Activated CD4-positive, alpha-beta memory T cell treated with anti-CD3 and anti-CD28 coated beads for 36 hours (primary cell): ENCODE measurements at regions not wholly inside any gene's neighbourhood (a gene's known extent, or its start where the extent isn't known, plus 50 kb on each side); places are given as distances from the start of the nearest gene placed in this dataset.

ENCODE experiments used
- CTCF ChIA-PET: fragments of 350-600 bp; sonication (Branson Sonifier 250); formaldehyde crosslinking; loops from one replicate; lab custom pipeline; 2021; ENCODE audit warnings: antibody characterized with exemption, inconsistent platforms; lab: Charles Lee
- POLR2A ChIA-PET: fragments of 350-600 bp; sonication (Branson Sonifier 250); formaldehyde crosslinking; loops from one replicate; lab custom pipeline; 2021; ENCODE audit warnings: antibody characterized with exemption; lab: Charles Lee
- DNase-seq: peaks from one replicate; pipeline ENCODE4 v3.0.0-alpha.2; 2020
- H3K27ac Mint-ChIP-seq: one replicate; pipeline ENCODE4 v1.8.0; 2021; ENCODE audit warnings: mixed read lengths
- H3K27me3 Mint-ChIP-seq: one replicate; pipeline ENCODE4 v1.8.0; 2021; ENCODE audit warnings: mixed read lengths
- H3K36me3 Mint-ChIP-seq: one replicate; pipeline ENCODE4 v1.8.0; 2021; ENCODE audit warnings: mixed read lengths
- H3K4me1 Mint-ChIP-seq: one replicate; pipeline ENCODE4 v1.8.0; 2021; ENCODE audit warnings: low read depth, mixed read lengths
- H3K4me3 Mint-ChIP-seq: one replicate; pipeline ENCODE4 v1.8.0; 2021; ENCODE audit warnings: mild to moderate bottlenecking, mixed read lengths
- H3K9me3 Mint-ChIP-seq: one replicate; pipeline ENCODE4 v1.8.0; 2021; ENCODE audit warnings: mixed read lengths
- intact Hi-C: fragments of 100-400 bp; cut with micrococcal nuclease; formaldehyde crosslinking; loops from one replicate; pipeline ENCODE4 v1.15.1; 2023

DNA sequence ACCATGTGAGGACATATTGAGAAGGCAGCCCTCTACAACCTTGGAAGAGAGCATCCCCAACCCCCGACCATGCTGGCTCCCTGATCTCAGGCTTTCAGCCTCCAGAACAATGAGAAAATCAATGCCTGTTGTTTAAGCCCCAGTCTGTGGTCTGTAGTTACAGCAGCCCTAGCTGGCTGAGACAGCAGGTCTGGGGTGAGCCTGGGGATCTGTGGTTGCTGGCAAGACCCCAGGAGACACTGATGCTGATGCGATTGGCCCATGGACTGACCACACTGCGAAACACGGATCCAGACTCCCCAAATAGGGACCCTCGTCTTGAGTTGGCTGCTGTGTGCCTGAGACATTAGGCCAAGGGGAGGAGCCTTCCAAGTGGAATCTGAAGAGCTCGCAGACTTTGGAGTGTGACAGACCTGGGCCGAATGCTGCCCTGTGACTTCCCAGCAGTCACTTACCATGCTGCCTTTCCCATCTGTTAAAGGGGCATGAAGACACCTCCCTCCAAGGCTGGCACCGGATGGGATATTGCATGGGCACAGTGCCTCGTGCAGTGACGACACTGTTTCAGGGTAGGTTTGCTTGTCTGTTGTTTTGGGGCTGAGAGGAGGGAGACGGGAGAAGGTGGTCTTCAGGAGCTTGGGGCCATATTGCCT is 147.8 kb upstream of the RPL38 start:
- Mint-ChIP-seq H3K4me3 (no peak overlapping the region), H3K4me1 (no peaks in the 10 kb centered on the region), H3K36me3 (no peaks in the 10 kb centered on the region), H3K27me3 (peaks cover 23% of the 10 kb centered on the region), H3K27ac (no peak overlapping the region), H3K9me3 (no peaks in the 10 kb centered on the region)
- intact Hi-C loops: no loop called here
- no peak for DNase-seq
- ChIA-PET POLR2A (no interaction called here), CTCF (no interaction called here)

DNA sequence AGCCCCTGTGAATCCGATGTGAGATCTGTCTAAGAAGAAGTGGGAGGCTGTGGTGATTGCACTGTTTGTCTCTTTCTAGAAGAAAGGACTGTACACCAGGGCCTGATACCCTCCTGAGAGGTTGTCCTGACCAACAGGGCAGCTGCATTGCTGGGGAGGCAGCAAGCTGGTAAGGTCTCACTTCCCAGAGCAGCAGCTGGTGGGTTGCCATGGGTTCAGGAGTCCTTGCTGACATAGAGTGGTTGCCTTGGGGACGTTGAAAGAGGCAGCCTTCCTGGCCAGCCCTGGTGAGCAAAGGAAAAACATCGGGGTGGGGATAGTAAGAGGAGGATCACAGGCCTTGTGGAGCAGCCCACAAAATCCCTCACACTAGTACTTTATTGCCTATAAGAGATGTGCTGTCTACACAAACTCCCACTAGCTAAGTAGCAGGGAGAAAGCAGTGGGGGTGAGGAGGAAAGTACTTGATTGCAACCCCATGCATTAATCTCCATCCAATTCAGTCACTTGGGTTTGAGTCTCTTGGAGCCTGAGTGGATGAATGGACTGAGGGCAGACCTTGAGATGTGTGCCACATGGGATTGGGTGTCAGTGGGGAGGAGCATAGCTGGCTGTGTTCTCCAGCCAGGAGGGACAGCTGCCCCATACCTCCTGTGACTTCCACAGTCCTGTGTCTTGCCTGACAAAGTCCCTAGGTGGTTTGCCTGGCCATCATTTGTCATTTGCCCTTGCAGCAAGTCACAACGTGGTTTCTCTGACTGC is 143.8 kb upstream of the RPL38 start:
- ChIA-PET CTCF (no interaction called here), POLR2A (no interaction called here)
- Mint-ChIP-seq H3K36me3 (no peaks in the 10 kb centered on the region), H3K4me3 (no peak overlapping the region), H3K9me3 (no peaks in the 10 kb centered on the region), H3K27ac (no peak overlapping the region), H3K27me3 (peaks cover 19% of the 10 kb centered on the region), H3K4me1 (no peaks in the 10 kb centered on the region)
- intact Hi-C loops: no loop called here
- no peak for DNase-seq

DNA sequence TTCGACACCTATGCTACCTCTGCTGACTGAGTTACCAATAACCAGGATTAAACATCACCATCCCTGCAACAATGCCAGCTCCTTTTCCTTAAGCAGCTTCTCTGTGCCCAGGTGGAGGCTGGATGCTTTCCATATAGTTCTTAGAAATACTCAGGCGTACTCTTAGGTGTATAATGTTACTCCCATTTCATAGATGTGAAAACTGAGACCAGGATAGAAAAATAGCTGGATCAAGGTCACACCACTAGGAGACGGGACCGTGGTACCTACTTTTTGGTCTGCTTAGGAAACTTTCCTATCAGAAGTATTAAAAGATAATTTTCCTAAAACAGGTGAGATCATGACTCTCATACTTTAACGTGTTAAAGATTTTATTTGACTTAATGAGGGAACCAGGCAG is 141.7 kb upstream of the RPL38 start:
- ChIA-PET POLR2A (no interaction called here), CTCF (interaction anchor here (1.3 kb wide), 1 partner anchor 28 kb away, joined by 3 read pairs; no protein-coding TSS in a partner anchor)
- no peak for DNase-seq
- Mint-ChIP-seq H3K9me3 (no peaks in the 10 kb centered on the region), H3K27me3 (peaks cover 19% of the 10 kb centered on the region), H3K4me3 (no peak overlapping the region), H3K36me3 (no peaks in the 10 kb centered on the region), H3K4me1 (no peaks in the 10 kb centered on the region), H3K27ac (no peak overlapping the region)
- intact Hi-C loops: no loop called here

DNA sequence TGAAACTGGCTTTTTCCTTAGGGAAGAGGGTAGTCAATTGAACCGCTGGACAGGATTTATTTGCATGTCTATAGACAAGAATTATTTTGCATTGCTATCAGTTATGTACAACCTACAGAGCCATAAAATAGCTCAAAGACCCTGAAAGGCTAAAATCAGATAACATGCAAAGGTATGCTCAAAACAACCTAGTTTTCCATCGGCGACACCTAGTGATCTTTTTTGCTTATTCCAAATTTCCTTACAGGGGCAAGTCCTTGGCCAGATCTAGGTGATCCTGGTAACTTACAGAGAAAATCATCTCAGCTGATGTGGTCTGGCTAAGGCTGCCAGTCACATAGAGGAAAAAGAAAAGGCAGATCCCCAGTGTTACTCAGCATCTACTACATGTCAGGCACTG is 141.2 kb upstream of the RPL38 start:
- intact Hi-C loops: no loop called here
- DNase-seq: no peak
- H3K4me3 Mint-ChIP-seq: no peak overlapping the region
- no peaks in the 10 kb centered on the region for H3K36me3 Mint-ChIP-seq
- peaks cover 18% of the 10 kb centered on the region for H3K27me3 Mint-ChIP-seq
- no peaks in the 10 kb centered on the region for H3K4me1 Mint-ChIP-seq
- no peak overlapping the region for H3K27ac Mint-ChIP-seq
- ChIA-PET CTCF (no interaction called here), POLR2A (no interaction called here)
- no peaks in the 10 kb centered on the region for H3K9me3 Mint-ChIP-seq

DNA sequence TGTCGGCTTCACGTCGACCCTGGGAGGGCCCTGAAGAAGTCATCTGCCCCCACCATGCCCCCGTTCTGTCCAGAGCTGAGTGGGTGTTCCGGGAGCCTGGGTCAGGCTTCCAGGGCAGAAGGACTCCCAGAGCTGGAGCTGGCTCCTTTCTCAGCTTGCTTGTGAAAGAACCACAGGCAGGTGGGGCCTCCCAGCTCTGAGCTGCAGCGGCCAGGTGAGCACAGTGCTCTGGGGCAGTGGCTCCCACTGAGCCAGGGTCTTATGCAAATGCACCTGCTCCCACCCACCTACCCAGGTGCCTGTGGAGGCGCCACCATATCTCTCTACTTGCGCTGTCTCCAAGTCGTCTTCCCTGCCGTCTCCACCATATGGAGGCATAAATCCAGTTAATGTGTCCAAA is 140.0 kb upstream of the RPL38 start:
- POLR2A ChIA-PET: no interaction called here
- intact Hi-C loops: no loop called here
- no peak for DNase-seq
- Mint-ChIP-seq H3K36me3 (no peaks in the 10 kb centered on the region), H3K27me3 (peaks cover 17% of the 10 kb centered on the region), H3K9me3 (no peaks in the 10 kb centered on the region), H3K27ac (no peak overlapping the region), H3K4me3 (no peak overlapping the region), H3K4me1 (no peaks in the 10 kb centered on the region)
- CTCF ChIA-PET: no interaction called here

DNA sequence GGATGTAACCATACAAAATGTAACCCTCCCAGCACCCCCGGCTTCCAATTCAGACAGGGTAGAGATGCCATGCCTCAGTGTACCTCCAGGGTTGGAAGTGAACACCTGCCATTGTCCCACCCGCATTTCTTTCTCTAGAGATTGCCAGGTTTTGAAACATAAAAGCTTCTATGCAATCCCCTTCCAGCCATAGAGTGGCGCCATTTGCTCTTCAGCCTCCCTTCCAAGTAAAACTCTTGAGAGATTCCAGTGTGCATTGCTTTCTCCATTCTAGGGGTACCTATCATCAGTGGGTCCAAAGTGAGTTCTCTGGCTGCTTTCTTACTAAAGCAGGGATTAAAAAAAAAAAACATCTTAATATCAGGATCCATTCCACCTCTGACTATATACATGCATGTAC is 133.1 kb upstream of the RPL38 start:
- Mint-ChIP-seq H3K9me3 (no peaks in the 10 kb centered on the region), H3K4me1 (no peaks in the 10 kb centered on the region), H3K4me3 (no peak overlapping the region), H3K36me3 (no peaks in the 10 kb centered on the region), H3K27me3 (peaks cover 8% of the 10 kb centered on the region), H3K27ac (no peak overlapping the region)
- no peak for DNase-seq
- CTCF ChIA-PET: no interaction called here
- intact Hi-C loops: no loop called here
- POLR2A ChIA-PET: no interaction called here

DNA sequence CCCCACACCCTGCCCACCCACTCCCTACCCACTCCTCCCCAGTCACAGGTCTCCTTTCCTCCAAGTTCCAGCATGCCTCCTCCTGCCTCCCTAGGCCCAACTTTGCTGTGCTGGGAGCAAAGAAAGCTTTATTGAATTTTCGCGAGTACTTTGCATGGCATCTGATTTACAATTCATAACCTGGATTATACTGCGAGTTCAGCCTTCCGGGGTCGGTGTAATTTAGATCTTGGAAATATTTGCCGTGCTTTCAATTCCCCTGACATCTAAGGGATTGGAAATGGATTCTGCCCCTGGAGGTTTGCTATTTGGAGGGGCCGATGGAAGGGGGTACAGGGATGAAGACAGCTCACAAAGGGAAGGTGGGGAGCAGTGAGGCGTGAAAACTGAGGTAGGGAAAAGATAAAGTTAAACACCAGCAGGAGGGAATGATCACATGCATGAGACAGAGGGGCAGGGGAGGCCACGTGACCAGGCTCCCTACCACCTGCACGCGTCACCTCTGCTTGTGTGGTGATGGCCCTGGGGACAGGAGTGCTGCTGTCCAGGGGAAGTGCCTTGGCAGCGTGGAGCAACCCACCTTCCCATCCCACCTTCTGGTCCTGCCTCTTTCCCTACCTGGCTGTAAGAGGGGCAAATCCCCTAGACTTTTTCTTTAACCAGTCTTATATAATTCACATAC is 132.3 kb upstream of the RPL38 start:
- CTCF ChIA-PET: no interaction called here
- POLR2A ChIA-PET: no interaction called here
- H3K9me3 Mint-ChIP-seq: no peaks in the 10 kb centered on the region
- H3K4me3 Mint-ChIP-seq: no peak overlapping the region
- DNase-seq: no peak
- intact Hi-C loops: no loop called here
- H3K27me3 Mint-ChIP-seq: peaks cover 6% of the 10 kb centered on the region
- no peaks in the 10 kb centered on the region for H3K36me3 Mint-ChIP-seq
- H3K27ac Mint-ChIP-seq: no peak overlapping the region
- H3K4me1 Mint-ChIP-seq: no peaks in the 10 kb centered on the region

DNA sequence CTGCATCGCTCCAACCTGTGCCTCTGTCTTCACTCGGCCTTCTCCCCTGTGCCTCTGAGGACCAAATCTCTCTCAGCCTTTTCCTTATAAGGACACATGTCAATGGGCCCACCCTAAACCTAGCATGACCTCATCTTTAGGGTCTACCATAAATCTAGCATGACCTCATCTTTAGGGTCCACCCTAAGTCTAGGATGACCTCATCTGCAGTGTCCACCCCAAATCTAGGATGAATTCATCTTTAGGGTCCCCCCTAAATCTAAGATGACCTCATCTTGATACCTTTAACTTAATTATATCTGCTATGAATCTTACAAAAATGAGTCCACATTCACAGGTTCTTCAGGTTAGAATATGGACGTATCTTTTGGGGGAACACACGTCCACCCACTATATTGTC is 131.1 kb upstream of the RPL38 start:
- Mint-ChIP-seq H3K4me3 (no peak overlapping the region), H3K36me3 (no peaks in the 10 kb centered on the region), H3K27ac (no peak overlapping the region), H3K27me3 (peaks cover 4% of the 10 kb centered on the region), H3K4me1 (no peaks in the 10 kb centered on the region), H3K9me3 (no peaks in the 10 kb centered on the region)
- POLR2A ChIA-PET: no interaction called here
- intact Hi-C loops: no loop called here
- DNase-seq: no peak
- CTCF ChIA-PET: no interaction called here

DNA sequence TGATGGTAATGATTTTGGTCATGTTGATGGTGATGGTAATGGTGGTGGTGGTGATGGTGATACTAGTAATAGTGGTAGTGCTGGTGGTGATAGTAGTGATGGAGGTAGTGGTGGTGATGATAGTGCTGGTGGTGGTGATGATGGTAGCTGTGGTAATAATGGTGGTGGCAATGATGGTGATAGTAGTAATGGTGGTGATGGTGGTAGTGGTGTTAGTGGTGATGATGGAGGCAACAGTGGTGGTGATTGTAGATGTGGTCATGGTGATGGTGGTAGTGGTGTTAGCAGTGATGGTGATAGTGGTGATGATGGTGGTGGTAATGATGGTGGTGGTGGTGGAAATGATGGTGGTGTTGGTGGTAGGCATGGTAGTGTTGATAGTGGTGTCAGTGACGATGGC is 127.0 kb upstream of the RPL38 start:
- Mint-ChIP-seq H3K27ac (no peak overlapping the region), H3K4me3 (no peak overlapping the region), H3K27me3 (peaks cover 7% of the 10 kb centered on the region), H3K4me1 (no peaks in the 10 kb centered on the region), H3K36me3 (no peaks in the 10 kb centered on the region), H3K9me3 (no peaks in the 10 kb centered on the region)
- intact Hi-C loops: no loop called here
- CTCF ChIA-PET: interaction anchor here (1.4 kb wide), 1 partner anchor 18 kb away, joined by 3 read pairs; no protein-coding TSS in a partner anchor
- POLR2A ChIA-PET: no interaction called here
- DNase-seq: no peak

DNA sequence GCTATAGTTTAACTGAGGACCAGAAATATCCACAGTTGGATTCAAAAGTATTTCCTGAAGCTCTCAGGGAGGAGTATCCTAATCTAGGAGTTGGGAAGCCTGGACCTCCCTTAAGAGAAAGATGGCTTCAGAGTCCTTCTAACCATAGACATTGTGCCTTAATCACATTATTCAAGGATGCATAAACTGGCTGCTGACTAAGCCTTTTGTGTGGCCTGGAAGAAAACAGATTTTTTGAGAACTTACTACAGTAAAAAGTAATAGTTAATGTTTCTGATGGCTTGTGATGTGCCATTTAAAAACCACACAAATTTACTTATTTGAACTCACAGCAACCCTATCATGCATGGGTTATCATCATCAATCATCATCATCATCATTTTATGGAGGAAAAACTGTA is 126.2 kb upstream of the RPL38 start:
- no peak for DNase-seq
- CTCF ChIA-PET: no interaction called here
- Mint-ChIP-seq H3K9me3 (no peaks in the 10 kb centered on the region), H3K36me3 (no peaks in the 10 kb centered on the region), H3K4me3 (no peak overlapping the region), H3K27ac (no peak overlapping the region), H3K4me1 (no peaks in the 10 kb centered on the region), H3K27me3 (peaks cover 11% of the 10 kb centered on the region)
- POLR2A ChIA-PET: no interaction called here
- intact Hi-C loops: no loop called here

DNA sequence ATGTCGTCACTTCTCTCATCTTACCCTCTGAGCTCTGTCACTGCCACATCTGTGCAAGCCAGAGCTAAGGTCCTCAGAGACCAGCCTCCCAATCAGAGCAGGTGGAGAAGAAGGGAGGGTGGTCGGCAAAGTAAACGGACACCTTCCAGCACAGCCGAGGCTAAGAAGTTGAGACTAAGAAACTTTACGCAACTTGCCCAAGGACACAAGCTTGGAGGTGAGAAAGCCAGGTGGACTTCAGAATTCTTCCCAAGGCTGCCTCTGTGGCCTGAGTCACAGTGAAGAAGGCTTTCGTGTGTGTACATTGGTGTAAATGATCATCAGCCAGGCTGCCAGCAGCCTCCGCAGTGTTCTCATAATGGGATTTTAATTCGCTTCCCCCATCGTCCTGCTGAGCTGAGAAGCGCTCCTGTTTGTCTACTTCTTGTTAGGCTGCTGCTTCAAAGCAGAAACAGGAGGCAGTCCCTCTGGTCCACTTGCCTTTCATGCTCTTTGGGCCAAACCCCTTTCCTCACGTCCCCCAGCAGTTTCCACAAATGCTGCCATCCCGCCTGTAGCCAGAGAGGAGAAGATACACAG is 125.0 kb upstream of the RPL38 start:
- Mint-ChIP-seq H3K4me3 (no peak overlapping the region), H3K36me3 (no peaks in the 10 kb centered on the region), H3K4me1 (no peaks in the 10 kb centered on the region), H3K27me3 (peaks cover 11% of the 10 kb centered on the region), H3K9me3 (no peaks in the 10 kb centered on the region), H3K27ac (no peak overlapping the region)
- DNase-seq: no peak
- CTCF ChIA-PET: no interaction called here
- intact Hi-C loops: no loop called here
- POLR2A ChIA-PET: no interaction called here

DNA sequence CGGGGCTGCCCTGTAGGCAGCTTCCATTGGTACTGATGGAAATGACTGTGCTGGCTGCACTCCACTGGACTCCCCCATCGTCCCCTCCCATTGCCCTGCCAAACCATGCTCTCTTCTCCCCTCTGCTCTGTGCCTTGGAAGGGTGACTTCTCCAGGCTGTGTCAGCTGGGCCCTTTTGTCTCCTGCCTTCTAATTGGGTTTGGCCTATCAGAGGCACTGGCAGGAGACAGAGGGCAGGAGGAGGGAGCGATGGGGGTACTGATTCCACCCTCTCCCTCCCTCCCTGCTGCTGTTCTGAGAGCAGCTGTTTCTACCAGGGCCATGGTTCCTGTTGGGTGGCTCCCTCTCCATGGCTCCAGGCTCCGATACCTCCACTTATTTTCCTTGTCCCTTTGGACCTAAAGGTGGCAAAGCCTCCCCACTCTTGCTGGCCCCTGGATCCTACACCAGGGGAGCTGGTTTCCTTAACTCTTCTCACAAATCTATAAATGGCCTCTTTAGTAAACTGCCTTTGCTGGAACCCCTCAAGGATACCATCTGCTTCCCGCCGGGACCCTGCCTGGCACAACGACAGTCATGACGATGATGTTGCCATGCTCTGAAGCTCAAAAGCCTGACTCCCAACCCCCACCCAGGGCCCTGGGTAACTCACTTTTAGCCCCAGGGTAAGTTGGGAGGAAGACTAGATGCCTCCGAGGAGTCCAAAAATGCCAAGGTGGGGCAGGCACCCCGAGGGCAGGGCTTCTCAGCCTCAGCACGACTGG is 123.8 kb upstream of the RPL38 start:
- Mint-ChIP-seq H3K36me3 (no peaks in the 10 kb centered on the region), H3K27me3 (peaks cover 9% of the 10 kb centered on the region), H3K4me3 (no peak overlapping the region), H3K9me3 (peaks cover under 1% of the 10 kb centered on the region), H3K4me1 (no peaks in the 10 kb centered on the region), H3K27ac (no peak overlapping the region)
- intact Hi-C loops: no loop called here
- POLR2A ChIA-PET: no interaction called here
- CTCF ChIA-PET: no interaction called here
- DNase-seq: no peak
